Astrocyte of the spinal cord (primary cell): ENCODE measurements at regions not wholly inside any gene's neighbourhood (a gene's known extent, or its start where the extent isn't known, plus 50 kb on each side); places are given as distances from the start of the nearest gene placed in this dataset.
"Not testable (repeated sequence)": the region's sequence is repeated elsewhere in the genome, so short reads cannot be mapped to it uniquely, and the experiment has no call there.

Experiments used
- DNase-seq: peaks from one replicate; pipeline ENCODE4 v3.0.0; 2011; ENCODE audit warnings: low read depth, low spot score
- H3K4me3 ChIP-seq: 2 replicates; pipeline ENCODE4 v1.5.1; 2011; ENCODE audit warnings: low read depth, mild to moderate bottlenecking, low read length, moderate library complexity
- CTCF ChIP-seq: IDR thresholded peaks from 2 replicates; pipeline ENCODE4 v1.5.1; 2012; ENCODE audit warnings: low read depth, mild to moderate bottlenecking, low read length, inconsistent platforms
- in situ Hi-C: cut with HindIII; loops from 2 replicates; pipeline ENCODE4 v1.10.0; 2017; ENCODE audit warnings: low sequenced_read_pairs

DNA sequence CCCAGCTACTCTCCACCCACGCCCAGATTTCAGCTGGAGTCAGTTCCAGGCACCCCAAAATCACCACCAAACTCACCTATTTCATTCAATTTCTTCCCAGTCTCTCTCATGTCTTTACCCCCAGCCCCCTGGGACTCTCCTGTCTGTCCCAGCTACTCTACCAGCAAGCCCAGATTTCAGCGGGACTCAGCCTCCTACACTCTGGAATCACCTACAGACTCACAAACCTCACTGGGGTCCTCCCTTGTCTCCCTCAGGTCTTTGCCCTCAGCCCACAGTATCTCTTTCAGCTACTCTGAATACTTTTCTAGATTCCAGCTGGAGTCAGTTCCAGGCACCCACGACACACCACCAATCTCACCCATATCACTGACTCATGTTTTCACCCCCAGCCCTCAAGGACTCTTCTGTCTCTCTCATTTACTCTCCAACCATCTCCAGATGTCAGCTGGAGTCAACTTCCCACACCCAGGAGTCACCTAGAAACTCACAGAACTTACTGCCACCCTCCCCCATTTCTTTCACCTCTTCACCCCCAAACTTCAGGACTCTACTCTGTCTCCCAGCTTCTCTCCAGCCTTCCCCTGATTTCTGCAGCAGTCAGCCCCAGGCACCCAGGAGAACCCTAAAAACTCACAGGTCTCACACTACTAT lies 1529.3 kb upstream of the TPTE start:
- no peak for DNase-seq
- no peak for TF ChIP-seq CTCF
- in situ Hi-C loops = no loop called here
- H3K4me3 ChIP-seq = no peak overlapping the region

DNA sequence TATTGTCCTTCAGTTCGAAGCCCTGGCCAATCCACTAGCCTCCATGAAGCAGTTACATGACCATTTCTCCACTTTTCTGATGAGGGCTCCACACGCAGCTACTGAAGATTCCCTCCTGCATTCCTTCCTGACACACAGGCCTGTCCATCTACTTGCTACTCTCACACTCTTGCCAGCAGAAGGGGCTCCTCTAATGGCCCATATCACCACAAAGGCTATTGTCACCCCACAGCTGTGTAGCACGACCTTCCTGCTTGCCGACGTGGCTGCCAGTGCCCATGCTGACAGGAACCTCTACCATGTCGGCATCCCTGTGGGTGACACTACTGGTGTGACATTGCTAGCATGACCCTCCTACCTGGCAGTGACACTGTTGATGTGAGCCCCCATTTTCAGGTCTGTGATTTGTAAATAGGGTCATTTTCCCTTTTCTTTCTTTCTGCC lies 1528.6 kb upstream of the TPTE start:
- no peak overlapping the region for H3K4me3 ChIP-seq
- TF ChIP-seq CTCF = no peak
- DNase-seq = no peak
- in situ Hi-C loops = no loop called here

- in situ Hi-C loops = no loop called here
- DNase-seq = no peak
- no peak for TF ChIP-seq CTCF
- H3K4me3 ChIP-seq = no peak overlapping the region
Measured at GRCh38 chr21:8993284-8993942, 1528.0 kb upstream of the TPTE start.

- DNase-seq = no peak
- peak; percentile 1 for TF ChIP-seq CTCF
- no peak overlapping the region for H3K4me3 ChIP-seq
- in situ Hi-C loops = no loop called here
Measured at GRCh38 chr21:8993943-8994639, 1527.3 kb upstream of the TPTE start.

GRCh38 chr21:8994640-8995511 lies 1526.5 kb upstream of the TPTE start:
- no peak for TF ChIP-seq CTCF
- DNase-seq = no peak
- in situ Hi-C loops = no loop called here
- H3K4me3 ChIP-seq = no peak overlapping the region

DNA sequence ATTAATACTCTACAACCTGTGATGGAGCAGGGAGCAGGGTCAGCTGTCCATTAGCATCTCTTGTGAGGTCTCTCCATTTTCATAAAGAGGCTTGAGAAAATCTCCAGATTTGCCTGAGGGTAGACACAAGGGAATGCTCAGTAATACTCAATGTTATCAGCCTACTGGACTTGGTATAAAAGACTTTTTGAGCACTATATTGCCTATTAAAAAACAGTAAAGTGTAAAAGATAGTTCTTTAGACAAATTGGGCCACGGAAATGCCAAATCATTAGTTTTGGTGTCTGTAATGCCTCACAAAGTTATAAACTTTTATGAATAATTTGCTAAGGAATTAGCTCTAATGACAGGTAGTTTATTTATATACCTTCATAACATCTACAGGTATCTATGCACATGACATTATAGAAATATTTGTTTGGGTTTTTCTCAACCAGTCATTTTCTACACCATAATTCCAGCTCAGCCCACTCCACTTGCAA lies 1524.9 kb upstream of the TPTE start:
- DNase-seq, H3K4me3 ChIP-seq, in situ Hi-C loops: not testable (repeated sequence)
